Lower leg skin (tissue), 4 donors: ENCODE measurements at regions not wholly inside any gene's neighbourhood (a gene's known extent, or its start where the extent isn't known, plus 50 kb on each side); places are given as distances from the start of the nearest gene placed in this dataset.

Experiments
- DNase-seq, 2 donors: peaks; one replicate each; pipeline ENCODE4 v3.0.0-alpha.2; 2019; ENCODE audit warnings: low spot score in 2 of 2
- H3K4me3 ChIP-seq: fragments of 200-600 bp; sonication (generic); 2 replicates; pipeline ENCODE4 v1.5.1; 2017; ENCODE audit warnings: mild to moderate bottlenecking, low read depth; ENCODE audit not compliant: poor library complexity, severe bottlenecking
- CTCF ChIP-seq, 3 donors: fragments of 450-650 bp; IDR thresholded peaks; one replicate each; pipeline ENCODE4 v1.5.1; 2016; ENCODE audit warnings: antibody characterized with exemption in 3 of 3, mild to moderate bottlenecking in 3 of 3, moderate library complexity in 2 of 3
- POLR2A ChIP-seq, 2 donors: fragments of 450-650 bp; IDR thresholded peaks; one replicate each; pipeline ENCODE4 v1.6.1; 2016 to 2017; ENCODE audit warnings: antibody characterized with exemption in 2 of 2, mild to moderate bottlenecking in 1 of 2, moderate library complexity in 1 of 2
- WGBS, 2 donors: methylation state at CpG; one replicate each; pipeline ENCODE4 v1.1.5; 2018; 5-methylcytosine and 5-hydroxymethylcytosine counted together
- intact Hi-C: fragments of 100-400 bp; cut with DNase I; formaldehyde crosslinking; loops from one replicate; pipeline ENCODE4 v1.15.0; 2023; ENCODE audit warnings: low total_unique reads

GRCh38 chr1:229784834-229785233 is 158.8 kb downstream of the URB2 start:
- no peak for DNase-seq
- intact Hi-C loops = no loop called here
- TF ChIP-seq CTCF (IDR thresholded peaks at IDR 0.05) = no peak
- no peak for TF ChIP-seq POLR2A (IDR thresholded peaks at IDR 0.05)
- H3K4me3 ChIP-seq = no peak overlapping the region
- 83% methylated on average over 1 of the region's 1 CpG for WGBS, 2 donors

- no peak overlapping the region for H3K4me3 ChIP-seq
- no peak for DNase-seq
- TF ChIP-seq POLR2A (IDR thresholded peaks at IDR 0.05) (no peak), CTCF (IDR thresholded peaks at IDR 0.05) (no peak)
- WGBS, 2 donors = 89 to 93% methylated on average over 3 of the region's 3 CpGs
- intact Hi-C loops = no loop called here
Observed at GRCh38 chr1:229786974-229787610, 161.0 kb downstream of the URB2 start.

GRCh38 chr1:229788004-229788403 is 162.0 kb downstream of the URB2 start:
- no peak for DNase-seq
- intact Hi-C loops = no loop called here
- no peak overlapping the region for H3K4me3 ChIP-seq
- WGBS, 2 donors = 81 to 85% methylated on average over 6 of the region's 6 CpGs
- no peak for TF ChIP-seq CTCF (IDR thresholded peaks at IDR 0.05)
- no peak for TF ChIP-seq POLR2A (IDR thresholded peaks at IDR 0.05)

- TF ChIP-seq POLR2A (IDR thresholded peaks at IDR 0.05) (no peak), CTCF (IDR thresholded peaks at IDR 0.05) (no peak)
- H3K4me3 ChIP-seq = no peak overlapping the region
- intact Hi-C loops = no loop called here
- no peak for DNase-seq
- WGBS, 2 donors = 69 to 70% methylated on average over 6 of the region's 6 CpGs
Observed at GRCh38 chr1:229792012-229792975, 166.2 kb downstream of the URB2 start.

GRCh38 chr1:229793488-229793887 is 167.4 kb downstream of the URB2 start:
- WGBS, 2 donors = 86 to 90% methylated on average over 5 of the region's 5 CpGs
- intact Hi-C loops = no loop called here
- TF ChIP-seq CTCF (IDR thresholded peaks at IDR 0.05) (no peak), POLR2A (IDR thresholded peaks at IDR 0.05) (no peak)
- no peak overlapping the region for H3K4me3 ChIP-seq
- DNase-seq = no peak
